Nephron (organoid): ENCODE measurements at regions not wholly inside any gene's neighbourhood (a gene's known extent, or its start where the extent isn't known, plus 50 kb on each side); places are given as distances from the start of the nearest gene placed in this dataset.

Experiments
- H3K27ac Mint-ChIP-seq, 3 experiments: 2 replicates each; pipeline ENCODE4 v1.8.0; 2020; ENCODE audit warnings: mixed read lengths in 3 of 3, mild to moderate bottlenecking in 2 of 3, moderate library complexity in 1 of 3
- H3K27me3 Mint-ChIP-seq: 2 replicates; pipeline ENCODE4 v1.8.0; 2021; ENCODE audit warnings: low read depth, mild to moderate bottlenecking, moderate library complexity, mixed read lengths
- H3K36me3 Mint-ChIP-seq: 2 replicates; pipeline ENCODE4 v1.8.0; 2020; ENCODE audit warnings: low read depth, mixed read lengths
- H3K4me1 Mint-ChIP-seq: 2 replicates; pipeline ENCODE4 v1.8.0; 2020; ENCODE audit warnings: mixed read lengths
- H3K4me3 Mint-ChIP-seq, 3 experiments: 2 replicates each; pipeline ENCODE4 v1.8.0; 2020; ENCODE audit warnings: mild to moderate bottlenecking in 3 of 3, mixed read lengths in 3 of 3, moderate library complexity in 2 of 3
- H3K9me3 Mint-ChIP-seq: 2 replicates; pipeline ENCODE4 v1.8.0; 2020; ENCODE audit warnings: mixed read lengths
- CTCF ChIP-seq, 3 experiments: fragments of 200-600 bp; sonication (generic); IDR thresholded peaks; one replicate each; pipeline ENCODE4 v1.5.0; 2021; ENCODE audit warnings: antibody characterized with exemption in 3 of 3; ENCODE audit not compliant: unreplicated experiment in 3 of 3

- H3K36me3 Mint-ChIP-seq = no peaks in the 10 kb centered on the region
- H3K4me1 Mint-ChIP-seq = no peaks in the 10 kb centered on the region
- peaks cover 6% of the 10 kb centered on the region for H3K27me3 Mint-ChIP-seq
- no peak overlapping the region for H3K4me3 Mint-ChIP-seq
- H3K9me3 Mint-ChIP-seq = no peaks in the 10 kb centered on the region
- TF ChIP-seq CTCF (IDR thresholded peaks at IDR 0.05; ENCODE audit: unreplicated experiment in 3 of 3) = no peak
- H3K27ac Mint-ChIP-seq = no peak overlapping the region
Measured at GRCh38 chr16:49108611-49109010, 173.0 kb downstream of the CBLN1 start.

- H3K4me3 Mint-ChIP-seq = no peak overlapping the region
- no peaks in the 10 kb centered on the region for H3K9me3 Mint-ChIP-seq
- no peaks in the 10 kb centered on the region for H3K36me3 Mint-ChIP-seq
- H3K27me3 Mint-ChIP-seq = no peaks in the 10 kb centered on the region
- no peak overlapping the region for H3K27ac Mint-ChIP-seq
- H3K4me1 Mint-ChIP-seq = no peaks in the 10 kb centered on the region
- no peak for TF ChIP-seq CTCF (IDR thresholded peaks at IDR 0.05; ENCODE audit: unreplicated experiment in 3 of 3)
Measured at GRCh38 chr16:49103298-49103697, 178.3 kb downstream of the CBLN1 start.

GRCh38 chr16:49101997-49102396 is 179.6 kb downstream of the CBLN1 start:
- Mint-ChIP-seq H3K4me1 (no peaks in the 10 kb centered on the region), H3K36me3 (no peaks in the 10 kb centered on the region), H3K4me3 (no peak overlapping the region), H3K27me3 (no peaks in the 10 kb centered on the region), H3K9me3 (no peaks in the 10 kb centered on the region), H3K27ac (no peak overlapping the region)
- TF ChIP-seq CTCF (IDR thresholded peaks at IDR 0.05; ENCODE audit: unreplicated experiment in 3 of 3) = no peak

- Mint-ChIP-seq H3K27me3 (peaks cover 12% of the 10 kb centered on the region), H3K9me3 (no peaks in the 10 kb centered on the region), H3K27ac (no peak overlapping the region), H3K4me1 (peaks cover 4% of the 10 kb centered on the region), H3K4me3 (no peak overlapping the region), H3K36me3 (no peaks in the 10 kb centered on the region)
- no peak for TF ChIP-seq CTCF (IDR thresholded peaks at IDR 0.05; ENCODE audit: unreplicated experiment in 3 of 3)
Measured at GRCh38 chr16:49100366-49100765, 181.3 kb downstream of the CBLN1 start.

GRCh38 chr16:49097964-49098363 is 183.7 kb downstream of the CBLN1 start:
- peaks cover 25% of the 10 kb centered on the region for H3K27me3 Mint-ChIP-seq
- H3K9me3 Mint-ChIP-seq = no peaks in the 10 kb centered on the region
- no peak overlapping the region for H3K27ac Mint-ChIP-seq
- no peak for TF ChIP-seq CTCF (IDR thresholded peaks at IDR 0.05; ENCODE audit: unreplicated experiment in 3 of 3)
- H3K4me3 Mint-ChIP-seq = no peak overlapping the region
- H3K36me3 Mint-ChIP-seq = no peaks in the 10 kb centered on the region
- H3K4me1 Mint-ChIP-seq = peaks cover 4% of the 10 kb centered on the region

GRCh38 chr16:49096176-49096945 is 185.3 kb downstream of the CBLN1 start:
- no peak overlapping the region for H3K4me3 Mint-ChIP-seq
- H3K9me3 Mint-ChIP-seq = no peaks in the 10 kb centered on the region
- no peak for TF ChIP-seq CTCF (IDR thresholded peaks at IDR 0.05; ENCODE audit: unreplicated experiment in 3 of 3)
- H3K4me1 Mint-ChIP-seq = peaks cover 4% of the 10 kb centered on the region
- no peaks in the 10 kb centered on the region for H3K36me3 Mint-ChIP-seq
- H3K27ac Mint-ChIP-seq = no peak overlapping the region
- H3K27me3 Mint-ChIP-seq = peaks cover 38% of the 10 kb centered on the region
